OCI-LY1 (cell line): ENCODE measurements at regions not wholly inside any gene's neighbourhood (a gene's known extent, or its start where the extent isn't known, plus 50 kb on each side); places are given as distances from the start of the nearest gene placed in this dataset.

Experiments
- CTCF ChIP-seq: fragments of 200-600 bp; sonication (generic), shearing (Covaris generic); IDR thresholded peaks from 2 replicates; pipeline ENCODE4 v1.5.1; 2017; ENCODE audit warnings: mild to moderate bottlenecking, antibody characterized with exemption, low read length, moderate library complexity, mixed read lengths
- EZH2 ChIP-seq: fragments of 200-600 bp; sonication (generic), shearing (Covaris generic); IDR thresholded peaks from 2 replicates; pipeline ENCODE4 v1.8.0; 2017; ENCODE audit warnings: borderline replicate concordance, mixed run types, mild to moderate bottlenecking, antibody characterized with exemption, low read length, moderate library complexity, mixed read lengths

- TF ChIP-seq CTCF (no peak), EZH2 (no peak)
Measured at GRCh38 chr4:177771645-177772044, 329.4 kb upstream of the AGA start.
